ENCODE measurements at regions not wholly inside any gene's neighbourhood (a gene's known extent, or its start where the extent isn't known, plus 50 kb on each side); places are given as distances from the start of the nearest gene placed in this dataset.

DNA sequence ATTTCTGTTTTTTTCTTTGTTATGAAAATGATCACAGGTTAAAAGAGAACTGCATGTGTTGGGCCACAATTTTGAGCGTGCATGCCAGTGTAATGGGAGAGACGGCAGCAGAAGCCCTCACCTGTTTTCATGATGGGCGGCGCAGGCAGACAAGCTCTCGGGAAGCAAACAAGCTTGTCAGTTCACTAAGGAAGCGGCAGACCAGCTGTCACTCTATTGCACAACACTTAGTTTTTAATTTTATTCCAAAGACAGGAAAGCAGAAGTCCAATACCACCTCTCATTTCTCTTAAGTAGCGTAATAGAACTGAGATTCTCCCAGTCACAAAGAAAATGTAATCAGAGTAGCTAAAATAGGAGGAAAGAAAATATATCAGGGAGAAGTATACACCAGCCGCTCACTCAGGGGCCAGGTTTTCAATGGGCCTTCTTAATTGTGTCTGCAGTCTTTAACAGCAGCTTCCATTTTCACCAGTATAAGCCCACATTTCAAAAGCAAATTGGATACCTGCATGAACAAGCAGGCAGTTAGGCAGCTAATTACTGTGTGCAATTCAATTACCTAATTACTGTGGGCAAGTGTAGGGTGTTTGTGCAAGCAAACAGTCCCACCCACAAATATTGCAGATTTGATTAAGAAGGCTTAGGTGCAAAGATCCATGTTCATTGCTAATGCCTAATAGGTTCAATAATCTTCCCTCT is 711.4 kb downstream of the DIAPH3 start:
- no peak for DNase-seq

DNA sequence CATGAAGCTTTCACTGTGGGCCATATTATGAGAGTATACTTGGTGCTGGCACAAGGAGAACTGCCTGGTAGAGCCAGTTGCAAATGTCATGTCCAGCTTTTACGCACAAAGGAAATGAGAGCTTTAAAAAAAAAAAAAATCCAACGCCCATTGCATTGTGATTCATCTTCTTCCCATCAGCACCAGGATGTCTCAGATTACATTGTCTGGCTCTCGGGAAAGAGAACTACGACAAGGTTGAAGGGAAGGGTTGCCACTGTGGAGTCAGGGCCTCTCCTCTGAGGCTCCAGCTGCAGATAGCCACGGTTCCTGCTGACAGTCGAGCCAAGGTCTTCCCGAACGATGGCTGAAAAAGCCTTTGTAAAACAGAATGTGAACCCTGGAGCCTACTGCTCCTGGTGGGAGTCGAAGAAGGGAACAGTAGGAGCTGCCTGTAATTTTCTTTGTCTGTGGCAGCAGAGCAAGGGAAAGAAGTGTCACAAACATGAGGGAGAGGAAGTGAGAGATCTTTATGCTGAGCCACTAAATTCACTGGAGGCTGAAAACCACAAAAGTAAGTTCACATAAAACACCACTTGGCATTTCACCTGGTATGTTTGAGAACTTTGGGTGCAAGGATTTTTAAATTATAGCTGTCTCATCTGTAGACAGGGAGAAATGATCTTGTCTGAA is 704.7 kb downstream of the DIAPH3 start:
- no peak for DNase-seq

DNA sequence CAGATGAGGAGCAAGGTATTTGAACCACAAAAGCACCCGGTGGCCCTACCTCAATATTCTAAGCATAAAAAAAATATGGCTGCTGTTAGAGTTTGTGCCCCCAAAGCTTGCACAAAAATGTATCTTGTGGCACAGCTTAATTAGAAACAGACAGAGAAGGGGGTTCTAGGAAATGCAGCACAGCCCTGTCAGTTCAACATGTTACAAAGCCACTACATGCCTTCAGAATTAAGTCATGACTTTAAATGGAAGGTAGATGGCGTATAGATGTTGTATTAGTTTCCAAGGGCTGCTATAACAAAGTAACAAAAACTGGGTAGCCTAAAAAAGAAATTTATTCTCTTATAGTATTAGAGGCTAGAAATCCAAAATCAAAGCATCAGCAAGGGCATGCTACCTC is 703.8 kb downstream of the DIAPH3 start:
- DNase-seq = no peak

DNA sequence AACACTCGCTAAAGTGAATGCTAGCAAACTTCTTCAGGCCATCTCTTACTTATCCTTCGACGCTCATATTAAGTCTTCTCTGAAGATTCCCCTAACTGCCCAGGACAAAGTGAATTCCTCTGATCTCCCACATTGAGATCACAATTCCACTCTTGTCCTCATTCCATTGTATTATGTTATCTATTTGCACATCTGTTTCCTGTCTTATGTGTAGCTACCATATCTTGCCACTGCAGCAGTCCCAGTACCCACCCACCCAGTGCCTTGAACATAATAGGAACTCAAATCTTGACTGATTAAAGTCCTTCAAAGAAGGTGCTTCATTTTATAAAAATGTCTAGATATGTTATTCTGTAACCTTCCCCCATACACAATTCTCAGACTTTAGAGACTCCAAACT is 702.3 kb downstream of the DIAPH3 start:
- DNase-seq = no peak

DNA sequence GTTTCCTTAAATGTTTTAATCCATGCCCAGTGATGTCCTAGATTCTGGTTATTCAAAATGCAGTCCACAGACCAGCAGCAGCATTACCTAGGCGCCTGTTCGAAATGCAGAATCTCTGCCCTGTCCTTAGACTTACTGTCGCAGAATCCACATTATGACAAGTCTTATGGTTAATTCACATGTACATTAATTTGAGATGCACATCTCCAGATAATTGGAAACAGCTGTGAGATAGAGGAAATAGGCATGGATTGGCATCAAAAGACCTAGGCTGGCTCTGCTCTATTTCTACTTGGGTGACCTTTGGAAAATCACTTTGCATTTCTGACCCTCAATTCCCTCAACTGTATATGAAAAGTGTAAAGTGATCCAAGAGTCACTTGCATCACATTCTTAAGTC is 700.7 kb downstream of the DIAPH3 start:
- no peak for DNase-seq

DNA sequence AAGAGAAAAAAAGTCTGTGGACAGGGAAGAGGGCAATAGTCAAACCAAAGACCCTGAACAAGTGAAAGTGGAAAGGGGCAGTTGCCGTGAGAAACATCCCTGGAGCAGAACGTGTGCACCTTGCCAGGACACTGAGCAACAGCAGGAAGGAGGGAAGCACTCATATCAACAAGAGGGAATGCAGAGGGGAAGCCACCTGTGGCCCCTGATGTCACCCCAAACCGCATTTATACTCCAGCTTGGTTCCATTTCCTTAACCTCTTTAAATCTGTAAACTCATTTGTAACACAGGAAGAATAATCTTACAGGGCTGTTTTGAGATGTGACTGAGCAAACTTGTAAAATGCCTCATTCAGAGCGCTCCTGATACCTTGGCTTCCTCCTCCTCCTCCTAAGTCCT is 698.8 kb downstream of the DIAPH3 start:
- no peak for DNase-seq

DNA sequence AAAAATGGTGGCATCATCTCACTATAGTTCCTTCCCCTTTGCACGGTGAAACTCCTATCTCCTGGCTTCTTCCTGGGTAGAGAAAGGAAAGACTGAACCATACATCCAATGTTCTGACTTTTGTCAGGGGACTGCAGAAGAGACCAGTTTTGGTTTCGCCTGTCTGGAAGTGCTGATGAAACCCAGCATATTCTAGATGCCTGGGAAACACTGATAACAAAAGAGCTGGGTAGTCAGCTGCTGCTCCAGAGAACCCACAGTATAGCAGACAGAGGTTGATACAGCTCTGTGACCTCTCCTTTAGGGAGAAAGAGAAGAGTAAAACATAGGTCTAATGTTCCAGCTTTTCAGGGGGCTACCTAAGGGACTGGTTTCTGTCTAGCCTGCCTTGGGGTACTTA is 695.3 kb downstream of the DIAPH3 start:
- DNase-seq = no peak

DNA sequence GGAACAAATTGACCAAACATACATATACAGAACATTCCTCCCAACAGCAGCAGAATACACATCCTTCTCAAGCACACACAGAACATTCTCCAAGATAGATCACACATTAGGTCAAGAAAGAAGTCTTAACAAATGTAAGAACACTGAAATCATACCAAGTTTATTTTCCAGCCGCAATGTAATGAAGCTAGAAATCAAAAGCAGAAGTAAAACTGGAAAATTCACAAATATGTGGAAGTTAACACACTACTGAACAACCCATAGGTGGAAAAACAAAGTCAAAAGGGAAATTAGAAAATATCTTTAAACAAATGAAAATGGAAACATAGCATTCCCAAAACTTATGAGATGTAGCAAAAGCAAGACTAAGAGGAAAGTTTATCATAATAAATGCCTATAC is 692.6 kb downstream of the DIAPH3 start:
- DNase-seq = no peak

DNA sequence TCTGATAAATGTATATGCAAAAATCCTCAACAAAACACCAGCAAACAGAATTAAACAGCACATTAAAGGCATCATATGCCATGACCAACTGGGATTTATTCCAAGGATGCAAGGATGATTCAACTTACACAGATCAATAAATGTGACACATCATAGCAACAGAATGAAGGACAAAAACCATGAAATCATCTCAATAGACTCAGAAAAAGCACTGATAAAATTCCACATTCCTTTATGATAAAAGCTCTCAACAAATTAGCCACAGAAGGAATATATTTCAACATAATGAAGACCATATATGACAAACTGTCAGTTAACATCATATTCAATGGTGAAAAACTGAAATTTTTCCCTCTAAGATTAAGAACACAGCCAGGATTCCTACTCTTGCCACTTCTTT is 691.6 kb downstream of the DIAPH3 start:
- no peak for DNase-seq

DNA sequence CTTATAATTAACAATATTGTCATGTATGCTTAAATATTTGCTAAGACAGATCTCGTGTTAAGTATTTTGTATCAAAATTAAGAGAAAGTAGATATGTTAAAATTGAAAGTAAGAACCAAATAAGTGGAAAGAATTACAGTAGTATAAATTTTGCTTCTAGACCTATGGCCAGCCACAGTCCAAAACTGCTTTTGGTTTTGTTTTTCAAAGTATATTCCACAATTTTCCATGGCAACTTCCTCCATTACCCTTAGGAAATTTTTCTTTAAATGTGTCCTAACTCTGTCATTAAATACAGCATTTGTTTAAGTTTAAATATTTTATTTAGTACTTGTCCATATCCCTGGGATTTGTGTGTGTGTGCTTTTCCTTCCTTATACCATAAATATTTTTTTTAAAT is 689.0 kb downstream of the DIAPH3 start:
- no peak for DNase-seq

DNA sequence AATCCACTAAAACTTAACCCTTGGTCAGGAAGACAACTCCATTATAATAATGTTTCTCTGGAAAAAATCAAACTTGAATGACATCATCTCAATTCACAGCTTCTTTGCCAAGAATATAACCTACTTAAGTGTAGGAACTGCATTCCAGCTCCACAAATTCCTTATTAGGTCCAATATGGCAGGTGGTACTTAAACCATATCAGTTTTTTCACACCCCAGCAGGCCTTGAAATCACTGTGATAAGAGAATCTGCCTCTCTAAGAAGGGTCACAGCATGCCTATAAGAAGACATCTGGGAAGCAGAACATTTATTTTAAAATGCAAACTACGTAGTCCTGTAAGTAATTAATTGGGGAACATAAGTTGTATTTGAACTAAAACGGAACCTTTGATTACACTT is 687.8 kb downstream of the DIAPH3 start:
- DNase-seq = no peak

DNA sequence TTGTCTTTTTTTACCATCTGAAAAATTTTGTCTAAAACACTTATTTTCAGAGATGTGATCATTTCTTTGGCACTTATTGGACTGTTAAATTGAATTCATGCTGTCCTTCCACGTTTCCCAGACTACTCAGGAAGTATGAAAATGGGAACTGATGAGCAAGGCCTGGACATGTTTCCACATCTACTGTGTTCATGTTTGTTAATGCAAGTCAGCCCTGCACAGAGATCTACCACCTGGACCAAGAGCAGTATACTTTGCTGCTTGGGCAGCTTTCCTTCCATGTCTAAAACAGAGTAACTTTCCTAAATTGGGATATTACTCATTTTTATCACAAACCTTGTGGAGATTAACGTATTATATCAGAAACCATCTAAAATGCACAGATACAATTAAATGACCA is 687.4 kb downstream of the DIAPH3 start:
- DNase-seq = no peak

DNA sequence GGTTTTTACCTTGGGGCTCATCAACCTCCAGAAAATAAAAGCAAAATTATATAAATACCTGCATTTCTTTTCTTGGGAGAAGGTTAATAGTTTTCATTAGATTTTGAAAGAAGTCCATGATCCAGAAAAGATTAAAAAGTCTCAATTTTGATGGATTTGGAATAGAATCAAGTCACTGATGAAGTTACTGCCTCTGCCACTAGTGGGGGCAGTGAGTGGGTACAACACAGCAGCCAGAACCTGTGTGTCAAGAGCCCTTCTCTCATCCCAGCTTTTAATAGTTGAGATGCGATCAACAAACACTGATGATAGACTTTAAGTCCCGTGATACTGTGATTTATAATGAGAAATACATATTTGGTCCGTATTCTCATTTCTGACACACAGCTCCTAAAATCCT is 686.7 kb downstream of the DIAPH3 start:
- no peak for DNase-seq

DNA sequence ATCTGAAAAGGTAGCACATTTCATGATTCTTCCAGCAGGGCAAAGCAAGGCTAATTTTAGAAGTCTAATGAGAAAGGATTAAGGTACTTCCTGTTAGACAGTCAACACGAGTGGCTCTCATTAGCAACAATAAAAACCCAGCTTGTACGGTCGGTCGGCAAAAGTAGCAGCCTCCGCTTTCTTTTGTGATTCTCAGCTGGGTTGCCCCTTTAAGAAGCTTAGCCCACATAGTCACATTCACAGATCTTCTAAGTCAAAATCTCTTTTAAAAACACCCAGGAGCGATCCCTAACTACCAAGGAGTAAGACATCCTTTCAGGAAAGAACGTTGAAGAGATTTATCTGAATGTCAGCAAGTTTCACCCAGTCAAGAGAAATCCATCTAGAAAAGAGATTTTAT is 684.8 kb downstream of the DIAPH3 start:
- no peak for DNase-seq

DNA sequence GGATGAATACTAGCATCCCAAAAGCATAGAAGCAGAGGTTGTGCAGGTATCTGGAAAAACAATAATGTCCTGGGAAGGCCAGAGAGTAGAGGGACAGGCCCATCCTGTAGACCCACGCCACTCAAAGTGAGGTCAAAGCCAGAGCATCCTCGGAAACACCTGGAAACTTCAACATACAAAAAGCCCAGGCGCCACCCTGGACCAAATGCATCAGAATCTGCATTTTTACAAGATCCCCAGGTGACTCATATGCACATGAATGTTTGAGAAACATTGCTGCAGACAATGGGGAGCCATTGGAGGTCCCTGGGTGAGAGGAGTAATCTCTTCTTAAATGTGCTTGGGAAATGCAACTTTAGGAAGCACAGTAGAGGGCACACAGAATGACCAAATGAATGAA is 684.1 kb downstream of the DIAPH3 start:
- no peak for DNase-seq

DNA sequence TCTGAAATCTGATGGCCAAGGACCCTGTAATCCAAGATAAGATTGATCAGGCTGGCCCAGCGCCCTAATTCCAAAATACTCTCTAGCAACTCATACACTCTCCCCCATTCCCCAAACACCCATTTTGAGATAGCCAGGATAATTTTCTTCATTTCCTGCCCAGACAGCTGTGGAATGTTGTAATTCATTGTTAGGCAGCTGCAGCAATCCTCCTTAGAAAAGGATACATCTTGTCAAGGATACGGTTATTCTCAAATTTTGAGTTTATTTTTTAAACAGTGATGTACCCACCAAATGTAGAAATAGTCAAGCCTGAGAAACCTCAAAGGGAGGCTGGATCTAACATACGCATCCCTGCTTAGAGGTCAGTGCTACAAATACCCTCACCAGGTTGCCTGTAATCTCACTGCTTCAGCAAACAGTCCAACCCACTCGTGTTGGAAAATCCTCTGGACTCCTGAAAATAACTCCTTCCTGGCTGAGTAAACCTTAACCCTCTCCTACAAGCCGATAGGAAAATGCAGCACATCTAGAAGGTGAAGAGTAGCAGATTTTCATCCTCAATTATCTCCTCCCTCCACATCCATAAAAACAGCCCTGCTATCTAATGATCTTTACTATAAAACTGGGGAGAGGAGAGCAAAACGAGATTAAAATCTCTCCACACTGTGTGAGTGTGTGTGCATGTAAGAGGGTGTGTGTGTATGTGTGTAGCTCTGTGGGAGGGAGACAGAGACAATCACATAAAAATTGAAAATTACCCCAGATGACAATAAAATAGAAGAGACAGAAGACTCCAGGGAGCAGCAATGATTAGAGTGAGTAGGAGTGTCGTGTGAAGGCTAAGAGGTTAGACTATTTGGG is 683.1 kb downstream of the DIAPH3 start:
- no peak for DNase-seq

DNA sequence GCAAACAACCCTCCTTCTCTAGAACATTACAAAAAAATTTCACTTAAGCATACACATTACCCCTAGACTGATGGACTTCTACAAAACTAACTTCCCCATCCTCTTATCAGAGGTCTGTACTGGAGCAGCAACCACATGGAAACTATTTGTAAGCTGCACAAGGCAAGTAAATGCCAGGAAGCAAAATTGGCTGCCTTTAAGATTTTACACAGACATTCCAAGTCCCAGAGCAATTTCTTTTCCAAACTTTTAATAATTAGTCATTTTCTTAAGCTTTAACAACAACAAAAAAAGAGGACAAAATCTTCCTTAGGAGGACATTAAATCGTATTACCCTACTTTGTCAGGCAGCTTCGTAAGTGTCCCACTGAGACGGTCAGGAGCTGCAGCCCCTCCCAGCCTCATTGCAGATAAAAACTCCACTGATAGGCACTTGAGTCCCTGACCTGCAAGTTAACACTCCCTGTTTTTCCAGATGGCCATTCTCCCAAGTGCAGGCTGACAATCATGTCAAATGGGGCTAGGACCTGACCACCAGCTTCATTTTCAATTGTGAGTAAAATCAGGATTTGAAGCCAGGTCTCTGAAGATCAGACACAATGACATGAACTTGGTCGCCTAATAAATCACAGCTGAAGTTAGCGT is 680.1 kb downstream of the DIAPH3 start:
- no peak for DNase-seq

DNA sequence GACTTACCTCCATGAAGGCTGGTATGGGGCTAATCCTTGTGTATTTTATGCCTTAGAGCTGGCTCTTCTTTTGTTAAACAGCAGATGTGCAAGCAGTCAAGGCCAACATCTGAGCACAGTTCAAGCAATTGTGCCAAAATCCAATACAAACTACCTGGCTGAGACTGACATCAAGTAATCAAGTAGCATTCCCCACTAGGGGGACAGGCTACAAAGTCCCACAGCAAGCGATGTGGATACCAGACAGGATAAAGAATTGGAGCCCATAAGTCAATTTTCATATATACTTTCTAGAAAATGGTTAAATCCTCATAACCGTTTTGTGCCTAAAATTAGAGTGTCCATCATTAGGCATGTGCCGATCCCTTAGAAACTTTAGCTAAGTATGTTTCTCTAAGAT is 675.8 kb downstream of the DIAPH3 start:
- no peak for DNase-seq

DNA sequence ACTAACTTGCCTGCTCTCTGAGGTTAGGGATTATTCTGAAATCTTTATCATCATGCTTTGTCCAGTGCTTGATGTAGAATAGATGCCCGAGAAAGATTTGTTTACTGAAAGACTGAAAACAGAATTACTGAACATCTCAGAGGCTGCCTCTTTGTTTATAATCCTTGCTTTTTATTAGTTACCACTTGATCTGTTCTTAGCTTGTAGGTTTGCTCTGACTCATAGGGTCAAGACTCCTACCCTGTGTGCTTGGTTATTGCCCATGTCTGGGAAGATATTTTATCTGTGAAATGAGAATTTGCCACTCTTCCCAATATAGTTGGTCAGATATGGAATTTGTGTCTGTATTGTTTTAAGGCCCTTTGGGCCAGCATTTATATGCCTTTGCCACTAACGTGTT is 675.3 kb downstream of the DIAPH3 start:
- DNase-seq = no peak

DNA sequence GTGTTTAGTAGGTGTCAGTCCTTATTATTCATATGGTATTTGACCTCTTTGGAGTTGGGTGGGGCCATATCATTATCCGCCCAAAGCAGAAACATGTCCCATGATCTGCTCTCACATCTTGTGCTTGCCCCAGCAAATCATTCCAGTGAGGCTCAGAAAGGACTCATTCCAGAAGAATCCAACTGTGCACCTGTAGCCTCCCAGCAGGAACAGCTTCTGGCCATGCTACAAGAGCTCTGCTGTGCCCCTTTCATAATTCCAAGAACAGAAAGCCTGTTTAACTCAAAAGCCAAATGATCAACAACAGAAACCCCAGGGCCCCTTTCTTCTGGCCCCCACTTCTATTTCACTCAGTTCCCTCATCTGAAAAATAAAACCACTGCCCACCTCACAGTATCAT is 673.1 kb downstream of the DIAPH3 start:
- no peak for DNase-seq

DNA sequence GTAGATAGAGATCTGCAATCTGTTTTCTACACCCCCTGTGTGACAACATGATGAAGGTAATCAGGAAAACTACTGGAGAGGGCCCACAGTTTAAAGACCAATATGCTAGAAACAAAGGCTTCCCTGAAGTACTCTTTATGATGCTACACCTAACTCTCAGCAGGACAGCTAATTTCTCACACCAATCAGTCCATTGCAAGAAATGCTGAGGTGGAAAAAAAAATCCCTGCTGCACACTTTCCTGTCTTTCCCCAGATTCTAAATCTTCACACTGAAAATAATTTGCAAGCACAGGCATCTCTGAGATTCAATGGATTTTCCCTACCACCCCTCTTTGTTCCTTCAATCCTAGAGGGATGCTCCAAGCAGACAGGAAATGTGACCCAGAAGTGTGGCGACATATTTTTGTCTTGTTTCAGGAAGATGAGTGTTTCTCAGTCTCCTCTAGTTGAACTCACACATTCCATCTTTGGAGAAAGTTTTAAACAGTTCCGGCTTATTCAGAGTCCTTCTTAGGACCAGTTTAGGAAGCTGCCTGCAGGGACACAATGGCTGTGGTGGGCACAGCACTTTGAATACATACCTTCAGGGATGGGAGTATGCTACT is 671.6 kb downstream of the DIAPH3 start:
- DNase-seq = no peak

DNA sequence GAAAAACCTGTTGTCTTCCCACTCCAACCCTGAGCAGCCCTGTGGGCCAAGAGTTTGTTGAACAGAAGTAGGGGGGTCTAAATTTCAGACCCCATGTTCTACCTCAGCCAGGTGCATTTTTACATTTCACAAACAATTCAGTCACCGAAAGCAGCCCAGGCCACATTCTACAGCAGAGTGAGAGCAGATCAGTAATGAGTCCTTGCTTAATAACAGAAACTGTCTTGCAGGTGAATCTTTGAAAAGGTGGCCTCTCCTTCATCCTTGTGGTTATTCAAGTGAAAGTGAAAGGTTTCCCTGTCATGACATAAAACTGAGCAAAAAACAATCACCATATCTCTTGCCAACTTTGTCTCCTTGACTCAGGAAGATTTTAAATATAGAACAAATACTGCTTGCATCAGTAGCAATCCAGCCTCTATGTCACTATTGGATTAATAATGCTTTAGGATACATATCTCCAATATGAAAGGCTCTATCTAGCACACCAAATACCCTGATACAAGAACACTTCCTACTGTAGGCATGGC is 670.2 kb downstream of the DIAPH3 start:
- no peak for DNase-seq
